MV-4-11 (cell line): ENCODE measurements at regions not wholly inside any gene's neighbourhood (a gene's known extent, or its start where the extent isn't known, plus 50 kb on each side); places are given as distances from the start of the nearest gene placed in this dataset.
"Not testable (repeated sequence)": the region's sequence is repeated elsewhere in the genome, so short reads cannot be mapped to it uniquely, and the experiment has no call there.

Source experiments
- DNase-seq: peaks from one replicate; lab custom pipeline; 2025; lab: John Stamatoyannopoulos, UW

DNA sequence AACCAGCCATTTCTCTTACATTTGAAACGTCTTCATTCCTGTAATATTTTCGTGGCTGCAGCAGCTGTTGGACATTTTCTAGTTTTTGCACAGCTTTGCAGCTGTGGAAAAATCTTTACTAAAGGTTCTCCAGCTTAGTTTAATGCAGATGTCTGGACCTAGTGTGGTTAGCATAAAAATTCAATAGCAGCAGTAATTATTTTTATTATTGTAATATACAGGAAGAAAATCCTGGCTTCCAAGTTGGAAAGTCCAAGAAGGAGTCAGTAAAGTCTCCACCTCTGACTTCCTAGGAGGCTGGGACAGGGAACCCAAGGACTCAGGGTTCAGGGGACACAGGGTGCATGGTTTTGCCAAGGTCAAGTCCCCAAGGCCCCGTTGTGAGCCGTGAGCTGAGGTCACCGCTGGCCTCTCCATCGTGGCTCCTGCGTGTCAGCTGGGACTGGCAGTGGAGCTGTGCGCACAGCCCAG lies 230.6 kb downstream of the FNDC1 start:
- DNase-seq: no peak

DNA sequence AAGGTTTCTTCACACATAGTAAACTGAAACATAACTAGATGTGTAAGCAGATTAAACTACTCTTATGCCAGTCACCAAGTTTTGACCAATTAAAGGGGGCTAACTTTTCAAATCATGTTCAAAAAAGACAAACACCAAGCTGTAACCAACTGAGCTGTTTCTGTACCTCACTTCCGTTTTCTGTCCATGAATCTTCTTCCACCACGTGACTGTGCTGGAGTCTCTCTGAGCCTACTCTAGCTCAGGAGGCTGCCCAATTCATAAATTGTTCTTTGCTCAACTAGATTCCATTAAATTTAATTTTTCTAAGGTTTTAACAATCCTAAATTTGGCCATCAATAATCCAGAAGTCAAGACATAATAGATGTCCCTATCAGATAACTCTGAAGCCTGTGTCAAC lies 229.4 kb downstream of the FNDC1 start:
- DNase-seq: peak; percentile 10

DNA sequence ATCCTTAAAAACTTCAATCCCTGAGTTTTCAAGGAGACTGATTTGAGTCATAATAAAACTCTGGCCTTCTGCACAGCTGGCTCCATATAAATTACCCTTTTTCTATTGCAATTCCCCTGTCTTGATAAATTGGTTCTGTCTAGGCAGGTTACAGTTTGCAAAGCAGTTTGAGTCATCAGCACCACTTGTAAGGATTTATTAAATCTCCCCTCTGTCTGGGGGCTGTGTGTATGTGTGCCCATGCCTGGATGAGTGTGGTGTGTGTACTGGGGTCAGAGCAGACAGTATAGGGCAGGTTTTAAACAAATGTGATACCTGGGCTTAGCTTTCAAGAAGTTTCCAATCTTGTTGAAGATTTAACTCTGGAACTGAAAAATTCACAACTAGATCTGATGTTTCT lies 228.6 kb downstream of the FNDC1 start:
- no peak for DNase-seq

DNA sequence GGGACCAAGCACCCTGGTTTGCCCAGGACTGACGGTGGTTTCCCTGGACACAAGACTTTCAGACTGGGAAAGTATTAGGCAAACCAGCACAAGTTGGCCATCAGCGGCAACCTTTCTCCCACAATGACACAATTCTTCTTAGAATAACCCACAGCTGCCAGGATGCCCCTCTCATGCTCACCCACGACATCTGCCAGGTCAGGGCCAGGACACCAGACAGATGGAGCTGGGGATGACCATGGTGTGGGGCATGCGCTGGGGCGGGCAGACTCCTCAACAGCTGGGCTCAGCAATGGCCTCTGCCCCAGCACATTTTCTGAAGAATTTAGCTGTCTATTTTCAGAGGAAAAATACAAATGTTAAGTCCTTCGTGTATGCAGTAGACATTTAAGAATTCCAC lies 226.4 kb downstream of the FNDC1 start:
- no peak for DNase-seq

DNA sequence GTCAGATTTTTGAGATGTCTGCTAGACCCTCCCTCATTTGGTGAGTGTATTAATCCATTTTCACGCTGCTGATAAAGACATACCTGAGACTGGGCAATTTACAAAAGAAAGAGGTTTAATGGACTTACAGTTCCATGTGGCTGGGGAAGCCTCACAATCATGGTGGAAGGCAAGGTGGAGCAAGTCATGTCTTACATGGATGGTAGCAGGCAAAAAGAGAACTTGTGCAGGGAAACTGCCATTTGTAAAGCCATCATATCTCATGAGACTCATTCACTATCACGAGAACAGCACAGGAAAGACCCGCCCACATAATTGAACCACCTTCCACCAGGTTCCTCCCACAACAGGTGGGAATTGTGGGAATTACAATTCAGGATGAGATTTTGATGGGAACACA lies 223.5 kb downstream of the FNDC1 start:
- DNase-seq: not testable (repeated sequence)

DNA sequence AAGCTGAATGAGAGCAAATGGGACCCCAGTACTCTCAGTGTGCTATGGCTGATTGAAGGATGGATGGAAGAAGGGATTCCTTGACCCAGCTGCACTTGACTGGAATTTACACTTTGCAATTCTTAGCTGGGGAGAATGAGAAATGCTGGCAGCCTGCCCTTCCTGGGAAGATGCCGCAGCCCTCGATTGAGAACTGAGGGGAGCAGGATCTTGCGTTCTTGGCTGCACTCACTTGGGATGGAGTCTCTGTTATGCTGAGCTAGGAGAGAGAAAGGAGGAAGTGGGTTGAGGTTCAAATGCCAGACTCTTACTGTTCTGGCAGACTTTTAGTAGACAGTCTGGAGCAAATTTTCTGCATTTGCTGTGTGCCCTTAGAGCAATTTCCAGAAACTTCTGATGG lies 221.2 kb downstream of the FNDC1 start:
- DNase-seq: no peak

DNA sequence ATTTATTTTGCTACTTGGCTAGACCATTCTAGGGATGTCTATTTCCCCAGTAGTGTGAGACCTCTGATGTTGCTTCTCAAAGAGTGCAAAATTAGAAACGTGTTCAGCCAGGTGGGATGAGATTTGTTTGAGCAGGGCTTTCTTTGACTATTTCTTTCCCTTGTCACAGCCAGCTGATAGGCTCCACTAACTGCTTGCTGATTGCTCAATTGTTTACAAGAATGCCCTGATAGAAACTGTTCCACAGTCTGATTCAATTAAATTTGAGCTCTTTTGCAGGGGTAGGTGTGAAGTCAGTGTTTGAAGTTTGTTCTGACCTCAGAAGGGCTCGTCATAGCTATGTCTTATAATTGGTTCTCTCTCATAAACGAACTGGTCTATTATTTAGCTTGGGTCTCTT lies 220.5 kb downstream of the FNDC1 start:
- no peak for DNase-seq

DNA sequence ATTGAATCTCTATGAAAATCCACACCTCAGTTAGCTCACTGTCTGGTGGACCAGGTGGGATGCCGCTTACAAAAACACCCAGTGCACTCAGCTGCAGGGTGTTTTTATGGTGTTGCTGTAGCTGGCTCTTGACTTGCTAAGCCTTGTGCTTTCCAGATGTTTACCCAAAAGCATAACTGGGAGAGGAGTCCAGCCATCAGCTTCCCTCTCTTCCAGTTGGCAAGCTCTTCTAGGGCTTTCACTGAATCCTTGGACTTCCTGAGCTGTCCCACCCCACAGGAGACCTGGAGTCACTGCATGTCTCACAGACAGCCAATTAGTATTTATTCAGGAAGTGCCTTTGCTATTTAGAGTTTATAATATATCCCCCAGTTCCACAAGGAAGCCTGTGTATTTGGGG lies 210.9 kb downstream of the FNDC1 start:
- no peak for DNase-seq

DNA sequence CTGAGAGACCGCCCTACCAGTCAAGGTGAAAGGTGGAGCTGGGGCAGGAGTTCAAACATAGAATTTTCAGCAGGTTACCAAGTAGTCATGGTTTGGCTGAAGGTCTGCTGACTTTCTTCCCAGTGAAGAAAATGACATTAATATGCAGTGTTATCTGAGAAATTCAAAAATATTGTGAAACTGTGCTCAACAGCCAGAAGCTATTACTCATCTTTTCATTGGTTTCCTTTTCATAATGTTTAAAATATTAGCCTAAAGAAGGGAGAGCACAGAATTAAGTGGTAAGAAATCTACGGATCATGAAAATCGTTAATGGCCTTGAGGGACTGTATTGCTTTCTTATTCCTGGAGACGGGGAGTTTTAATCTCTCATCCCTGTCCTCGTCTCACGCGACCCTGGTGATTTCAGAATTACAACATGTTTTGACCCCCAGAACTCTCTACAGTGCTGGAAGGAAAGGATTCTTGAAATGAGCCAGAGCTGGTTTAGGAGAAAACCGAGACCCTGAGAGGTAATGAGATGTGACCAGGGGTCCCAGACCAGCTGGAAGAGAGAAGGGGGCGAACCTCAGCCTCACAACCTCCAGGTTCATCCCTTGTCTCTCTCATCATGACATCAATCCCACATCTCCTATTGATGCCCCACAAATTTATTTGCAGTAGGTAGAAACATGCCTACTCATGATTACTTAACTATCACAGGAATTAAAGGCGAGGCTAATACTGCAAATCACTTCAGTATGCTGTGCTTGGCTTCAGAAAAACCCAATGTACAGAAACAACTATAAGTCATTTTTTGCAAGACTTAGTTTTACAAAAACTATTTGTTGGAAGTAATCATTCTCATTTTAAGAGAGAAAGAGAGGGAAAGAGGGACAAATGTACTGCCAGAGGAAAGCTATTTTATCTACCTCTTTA lies 209.5 kb downstream of the FNDC1 start:
- DNase-seq: no peak

DNA sequence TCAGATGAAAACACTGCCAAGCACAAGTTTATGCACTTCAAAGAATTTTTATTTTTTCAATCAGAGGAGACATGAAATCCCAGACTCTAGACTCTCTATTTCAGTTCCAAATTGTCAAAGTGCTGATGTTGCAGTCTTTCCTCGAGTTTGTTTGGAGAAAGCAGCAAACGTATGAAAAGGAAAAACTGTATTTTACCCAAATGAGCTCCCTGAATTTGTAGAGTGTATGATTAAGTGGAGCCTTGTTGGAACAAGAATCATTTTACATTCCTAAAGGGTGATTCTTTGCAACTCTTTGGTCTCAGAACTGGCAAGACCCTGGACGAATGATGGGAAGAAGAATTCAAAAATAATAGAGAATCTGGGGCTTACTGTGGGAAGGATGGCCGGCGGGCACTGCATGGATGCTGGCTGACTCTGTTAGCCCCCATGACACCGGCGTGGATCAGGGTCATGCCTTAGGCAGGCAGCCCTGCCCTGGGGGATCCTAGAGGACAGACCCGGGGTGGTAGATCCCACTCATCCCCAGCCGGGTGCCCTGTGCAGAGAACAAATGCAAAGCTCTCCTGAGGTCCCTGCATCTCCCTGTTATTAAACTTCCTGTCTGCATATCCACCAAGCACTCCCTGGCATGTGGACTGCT lies 207.4 kb downstream of the FNDC1 start:
- no peak for DNase-seq

DNA sequence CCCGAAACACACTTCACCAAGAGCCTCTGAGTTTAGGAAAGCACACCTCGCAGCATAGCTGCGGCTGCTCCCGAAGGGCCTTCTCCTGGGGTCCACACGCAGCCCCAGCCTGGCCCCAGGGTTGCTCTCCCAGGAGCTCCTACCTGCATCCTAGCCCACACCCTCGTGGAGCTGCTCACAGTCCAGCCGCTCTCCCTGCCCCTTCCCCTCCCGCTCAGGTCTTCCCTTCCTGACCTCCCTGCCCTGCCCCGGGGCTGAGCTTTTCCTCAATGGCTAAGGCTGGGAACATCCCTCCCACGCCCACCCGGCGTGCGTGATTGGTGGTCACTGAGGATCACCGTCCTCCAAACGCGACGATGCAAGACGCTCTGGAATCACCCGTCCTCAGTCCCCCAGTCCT lies 205.8 kb downstream of the FNDC1 start:
- no peak for DNase-seq

DNA sequence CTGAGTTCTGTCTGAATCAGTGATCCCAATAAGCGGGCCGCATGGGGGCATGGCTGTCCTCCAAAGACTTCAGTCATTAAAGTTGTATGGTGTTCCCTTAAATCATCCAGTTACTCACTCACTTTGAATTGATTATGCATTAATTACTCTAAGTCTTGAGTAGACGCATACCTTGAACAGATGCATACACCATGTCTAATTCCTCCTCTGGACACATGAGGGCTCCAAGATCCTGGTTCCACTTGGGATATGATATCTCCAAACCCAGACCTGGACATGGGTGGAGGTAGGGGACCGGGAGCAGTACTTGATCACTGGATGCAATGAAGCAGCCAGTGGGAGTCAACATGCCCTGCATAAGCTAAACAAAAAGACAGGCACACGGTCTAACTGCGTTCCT lies 204.5 kb downstream of the FNDC1 start:
- no peak for DNase-seq

DNA sequence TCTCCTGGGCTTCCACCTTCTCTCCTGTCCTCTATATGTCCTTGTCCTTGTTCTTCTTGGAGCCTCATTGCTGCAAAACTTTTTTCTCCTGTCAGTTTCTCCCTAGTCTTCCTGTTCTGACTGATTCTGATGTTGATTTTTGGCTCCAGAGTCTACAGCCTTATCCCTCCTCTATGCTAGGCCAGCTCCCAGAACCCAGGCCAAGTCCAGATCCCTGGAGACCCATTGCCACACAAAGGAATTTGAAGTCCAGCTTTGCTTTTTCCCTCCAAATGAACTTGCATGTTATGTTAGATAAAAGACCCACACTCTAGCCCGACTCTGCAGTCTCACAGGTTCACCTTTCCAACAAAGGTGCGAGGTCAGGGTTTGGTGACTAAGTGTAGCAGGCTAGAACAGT lies 203.1 kb downstream of the FNDC1 start:
- DNase-seq: no peak

DNA sequence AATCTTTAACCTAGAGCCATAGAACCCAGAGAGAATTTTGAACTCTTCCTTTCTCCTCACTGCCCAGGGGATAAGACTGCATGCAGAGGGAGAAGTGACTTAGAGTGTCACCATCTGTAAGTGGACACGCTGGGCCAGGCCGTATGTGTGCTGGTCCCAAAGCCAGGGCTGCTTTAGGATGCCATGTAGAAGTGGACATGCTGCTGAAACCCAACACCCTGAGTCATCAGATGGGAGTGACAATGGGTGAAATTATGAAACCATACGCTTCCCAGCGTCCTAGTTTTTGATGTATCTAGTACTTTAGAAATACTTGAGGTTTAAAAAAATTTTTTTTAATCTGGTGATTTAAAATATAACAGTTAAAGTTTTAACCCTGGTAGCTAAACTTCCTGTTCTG lies 191.1 kb downstream of the FNDC1 start:
- DNase-seq: no peak

DNA sequence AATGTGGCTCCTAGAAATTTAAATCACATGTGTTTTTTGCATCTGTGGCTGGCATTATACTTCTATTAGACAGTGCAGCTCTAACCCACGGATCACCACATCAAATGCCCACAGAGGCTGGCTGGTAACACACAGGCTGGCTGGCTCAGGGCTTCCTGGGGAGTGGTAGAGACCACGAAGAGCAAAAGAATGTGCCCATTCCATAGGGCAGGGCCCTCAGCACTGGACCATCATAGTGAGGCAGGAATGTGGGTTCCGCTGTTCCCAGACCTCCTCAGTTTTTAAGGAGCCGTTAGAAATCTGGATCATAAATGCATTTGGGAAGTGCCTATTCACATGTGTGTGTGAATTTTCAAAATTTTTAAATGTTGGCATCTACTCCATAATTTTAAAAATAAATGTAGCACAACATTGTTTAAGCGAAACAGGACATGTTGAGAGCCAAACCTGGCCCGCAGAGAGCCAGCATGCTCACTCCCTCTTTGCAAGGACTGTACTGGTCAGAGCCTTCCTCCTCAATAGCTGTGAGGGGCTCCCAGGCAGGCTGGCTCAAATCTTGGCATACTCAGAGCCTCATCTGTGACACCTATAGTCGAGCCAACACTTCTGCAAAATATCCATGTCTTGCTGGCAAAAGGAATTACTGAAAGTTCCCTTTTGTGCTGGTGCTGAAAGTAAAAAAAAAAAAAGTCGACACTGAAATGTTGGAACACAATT lies 190.5 kb downstream of the FNDC1 start:
- DNase-seq: no peak

DNA sequence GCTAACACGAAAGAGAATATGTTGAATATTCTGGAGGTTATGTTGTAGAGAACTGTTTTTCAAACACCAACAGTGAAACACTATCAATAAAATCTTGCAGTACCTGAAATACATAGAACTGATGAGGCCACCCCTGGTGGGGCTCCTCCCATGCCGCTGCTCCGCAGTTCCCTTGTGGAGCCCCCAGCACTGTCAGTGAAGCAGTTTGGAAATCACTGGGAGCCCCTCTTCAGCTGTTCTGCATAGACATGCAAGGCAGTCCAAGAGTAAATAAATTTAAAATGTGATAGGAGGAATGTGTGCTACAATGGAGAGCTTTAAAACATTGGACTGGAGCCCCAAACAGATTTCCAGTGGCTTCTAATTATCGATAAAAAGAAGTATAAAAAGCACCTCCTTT lies 189.4 kb downstream of the FNDC1 start:
- DNase-seq: no peak

DNA sequence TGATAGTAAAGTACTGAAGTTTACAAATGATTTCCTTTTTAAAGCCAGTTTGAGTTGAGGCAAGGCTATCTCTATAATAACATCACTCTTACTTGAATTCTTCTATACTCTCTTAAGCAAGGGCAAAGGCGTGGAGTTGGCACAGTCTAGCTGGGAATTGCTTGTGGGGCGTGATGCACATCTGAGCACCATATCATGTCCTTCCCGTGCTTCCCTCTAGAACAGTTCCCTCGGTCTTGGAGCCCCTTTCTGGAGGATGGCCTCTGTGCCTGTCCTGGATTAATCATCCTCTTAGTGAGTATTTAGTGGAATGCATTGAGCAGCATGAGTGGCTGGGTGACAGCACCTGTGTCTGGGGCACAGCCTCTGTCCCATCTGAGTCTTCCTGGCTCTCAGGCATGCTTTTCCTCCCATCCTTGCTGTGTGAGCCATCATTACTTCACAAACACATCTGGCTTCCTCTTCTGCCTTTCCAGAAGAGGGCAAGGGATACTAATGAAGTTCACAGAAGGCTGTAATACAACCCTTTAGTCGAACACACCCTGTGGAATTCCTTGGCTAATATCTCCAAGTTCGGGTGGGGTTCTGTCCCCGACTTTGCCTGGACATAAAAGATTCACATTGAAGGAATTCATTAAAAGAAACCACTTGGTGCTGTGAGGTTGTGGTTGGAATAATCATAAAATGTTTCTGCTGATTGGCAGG lies 188.2 kb downstream of the FNDC1 start:
- no peak for DNase-seq

DNA sequence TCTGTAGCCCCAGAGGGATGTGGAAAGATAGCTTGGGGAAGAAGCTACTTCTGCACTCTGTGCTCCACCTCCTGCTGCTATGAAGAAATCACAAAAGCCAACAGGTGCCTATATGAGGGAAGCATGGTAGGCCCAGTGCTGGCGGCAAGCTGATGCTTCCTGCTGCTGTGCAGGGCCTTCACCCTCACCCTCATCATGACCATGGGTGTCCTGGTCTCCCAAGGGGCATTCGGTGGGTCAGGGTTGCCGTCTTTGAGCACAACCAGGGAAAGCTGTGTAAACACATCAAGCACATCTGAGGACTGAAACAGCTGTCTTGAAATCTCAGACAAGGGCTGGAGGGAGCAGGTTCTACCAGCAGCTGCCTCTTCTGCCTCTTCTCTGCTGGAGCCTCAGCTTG lies 184.0 kb downstream of the FNDC1 start:
- no peak for DNase-seq

DNA sequence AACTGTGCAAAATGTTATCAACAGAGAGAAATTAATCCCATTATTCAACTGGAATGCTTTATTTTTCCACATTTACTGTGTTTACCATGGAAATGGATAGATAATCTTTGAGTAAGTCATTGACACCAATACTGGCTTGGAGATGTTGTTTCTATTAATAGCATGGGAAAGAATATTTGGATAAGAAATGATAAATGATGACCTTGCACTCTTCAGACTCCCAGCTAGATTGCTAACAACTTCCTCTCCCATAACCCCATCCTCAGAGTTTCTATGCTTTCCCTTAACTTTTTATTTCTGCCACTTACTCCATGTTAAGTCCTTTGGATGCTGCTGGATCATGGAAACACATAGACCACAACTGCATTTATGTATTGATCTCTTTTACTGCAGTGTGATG lies 182.5 kb downstream of the FNDC1 start:
- no peak for DNase-seq

DNA sequence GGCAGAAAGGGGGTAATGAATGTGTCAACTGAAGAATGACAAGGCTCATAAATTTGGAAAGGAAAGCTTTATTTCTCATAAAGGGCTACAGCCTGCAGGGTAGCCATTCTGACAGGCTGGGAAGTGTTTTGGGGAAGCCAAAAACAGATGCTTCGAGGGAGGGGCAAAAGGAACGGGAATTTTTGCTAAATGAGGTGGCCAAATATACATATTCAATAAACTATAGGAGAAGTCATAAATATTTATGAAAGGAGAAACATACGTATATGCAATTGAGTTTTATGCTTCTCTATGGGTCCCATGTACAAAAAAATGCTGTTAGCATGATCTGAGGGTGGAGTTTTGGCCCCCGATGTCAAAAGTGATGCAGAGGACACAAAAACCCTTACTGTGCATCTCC lies 180.7 kb downstream of the FNDC1 start:
- DNase-seq: no peak

DNA sequence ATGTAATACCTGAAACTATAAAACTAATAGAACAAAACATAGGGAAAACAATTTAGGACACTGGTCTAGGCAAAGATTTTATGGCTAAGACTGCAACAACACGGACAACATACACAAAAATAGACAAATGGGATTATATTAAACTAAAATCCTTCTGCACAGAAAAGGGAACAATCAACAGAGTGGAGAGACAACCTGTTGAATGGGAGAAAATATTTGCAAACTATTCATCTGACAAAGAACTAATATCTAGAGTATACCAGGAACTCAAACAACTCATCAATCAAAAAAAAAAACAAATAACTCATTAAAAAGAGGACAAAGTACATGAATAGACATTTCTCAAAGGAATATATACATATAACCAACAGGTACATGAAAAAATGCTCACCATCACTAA lies 174.5 kb downstream of the FNDC1 start:
- DNase-seq: no peak

DNA sequence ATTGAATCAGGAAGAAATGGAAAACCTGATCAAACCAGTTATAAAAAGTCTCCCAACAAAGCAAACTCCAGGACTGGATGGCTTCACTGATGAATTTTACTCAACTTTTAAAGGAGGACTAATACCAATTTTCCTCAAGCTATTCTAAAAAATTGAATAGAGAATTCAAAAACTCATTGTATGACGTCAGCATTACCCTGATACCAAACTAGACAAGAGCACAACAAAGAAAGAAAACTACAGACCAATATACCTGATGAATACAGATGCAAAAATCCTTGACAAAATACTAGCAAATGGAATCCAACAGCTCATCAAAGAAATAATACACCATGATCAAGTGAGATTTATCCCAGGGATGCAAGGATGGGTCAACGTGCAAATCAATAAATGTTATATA lies 172.9 kb downstream of the FNDC1 start:
- no peak for DNase-seq
